SW 1271 (cell line): ENCODE measurements at regions not wholly inside any gene's neighbourhood (a gene's known extent, or its start where the extent isn't known, plus 50 kb on each side); places are given as distances from the start of the nearest gene placed in this dataset.
A peak's percentile ranks its signal among the peaks of the same experiment; 100 is the strongest.
"Not testable (repeated sequence)": the region's sequence is repeated elsewhere in the genome, so short reads cannot be mapped to it uniquely, and the experiment has no call there.

Experiments used
- DNase-seq, 2 experiments: peaks; one replicate each; lab custom pipeline; 2025; lab: John Stamatoyannopoulos, UW

DNA sequence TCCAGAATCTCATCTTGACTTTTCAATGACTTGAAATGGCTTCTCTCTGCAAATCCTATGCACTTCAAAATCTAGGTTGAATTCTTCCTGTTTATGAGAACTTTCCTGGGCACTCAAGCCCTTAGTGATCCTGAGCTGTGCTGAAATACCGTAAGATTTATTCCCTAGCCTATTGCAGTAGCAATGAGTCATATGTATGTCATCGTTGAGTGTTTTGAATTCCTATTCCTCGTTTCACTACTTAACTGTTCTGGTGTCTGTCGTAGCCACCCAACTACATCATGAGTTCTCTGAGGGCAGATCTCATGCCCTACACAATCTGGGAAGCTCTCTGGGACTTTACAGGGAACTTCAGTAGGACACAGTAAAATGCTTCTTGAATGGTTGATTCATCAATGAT, 190.8 kb upstream of the TMEM132C start:
- DNase-seq = peak in 1 of 2 experiments; percentile 6

DNA sequence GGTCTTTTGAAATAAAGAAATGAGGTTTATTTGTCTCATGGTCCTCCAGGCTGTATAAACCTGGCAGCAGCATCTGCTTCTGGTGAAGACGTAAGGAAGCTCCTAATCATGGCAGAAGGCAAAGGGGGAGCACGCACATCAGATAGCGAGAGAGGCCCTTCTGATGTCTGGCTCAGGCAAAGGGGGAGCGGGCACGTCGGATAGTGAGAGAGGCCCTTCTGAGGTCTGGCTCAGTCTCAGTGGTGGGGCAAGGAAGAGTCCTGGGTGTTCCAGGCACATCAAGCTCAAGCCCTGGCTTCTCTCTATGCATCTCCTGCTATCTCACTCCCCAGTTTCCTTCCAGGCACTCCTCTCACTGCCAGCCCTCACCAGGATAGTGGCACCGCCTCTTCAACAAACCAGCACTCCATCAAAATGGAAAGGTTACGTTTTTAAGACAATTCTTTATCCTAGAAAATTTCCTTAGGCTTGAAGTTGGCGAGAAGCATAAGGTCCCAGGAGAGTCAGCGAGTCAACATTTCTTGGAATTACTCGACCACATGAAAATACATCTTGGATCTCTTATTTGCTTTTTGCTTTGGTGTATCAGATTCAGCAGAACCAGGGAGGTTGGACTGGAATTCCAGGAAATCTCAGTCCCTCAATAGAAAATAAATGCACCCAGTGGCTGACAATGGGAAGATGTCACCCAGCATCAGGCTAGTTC, 189.6 kb upstream of the TMEM132C start:
- no peak for DNase-seq

GRCh38 chr12:128077917-128078298, 189.1 kb upstream of the TMEM132C start:
- no peak for DNase-seq

DNA sequence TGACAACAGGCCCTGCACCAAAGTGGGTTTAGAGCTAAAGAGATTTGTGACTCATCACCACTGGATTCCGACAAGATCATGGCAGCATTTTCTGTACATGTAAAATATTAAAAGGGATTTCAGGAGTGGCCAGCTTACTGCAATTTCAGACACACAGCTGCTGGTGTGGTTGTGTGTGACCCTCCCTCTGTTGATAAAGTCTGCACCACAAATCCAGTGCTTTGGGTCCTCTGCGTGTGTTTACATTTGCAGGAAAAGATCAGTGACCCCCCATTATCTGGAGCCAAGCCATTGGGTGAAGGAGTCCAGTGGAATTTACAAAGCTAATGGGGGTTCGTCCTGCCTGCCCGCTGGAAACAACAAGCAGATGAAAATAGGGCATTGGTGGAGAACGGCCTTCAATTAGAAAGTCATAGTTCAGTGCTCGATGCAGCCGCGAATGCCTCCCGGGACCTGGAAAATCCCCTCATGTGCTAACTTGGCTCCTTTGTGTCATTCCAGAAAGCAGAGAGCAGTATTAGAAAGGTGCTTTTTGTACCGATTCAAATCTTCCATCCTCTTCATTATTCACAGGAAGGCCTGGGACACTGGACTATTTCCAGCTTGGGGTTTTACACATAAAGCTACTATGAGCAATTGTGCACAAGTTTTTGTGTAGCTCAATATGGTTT, 188.5 kb upstream of the TMEM132C start:
- DNase-seq = no peak

GRCh38 chr12:128079446-128079845, 187.5 kb upstream of the TMEM132C start:
- no peak for DNase-seq

GRCh38 chr12:128083132-128083729, 183.7 kb upstream of the TMEM132C start:
- no peak for DNase-seq

DNA sequence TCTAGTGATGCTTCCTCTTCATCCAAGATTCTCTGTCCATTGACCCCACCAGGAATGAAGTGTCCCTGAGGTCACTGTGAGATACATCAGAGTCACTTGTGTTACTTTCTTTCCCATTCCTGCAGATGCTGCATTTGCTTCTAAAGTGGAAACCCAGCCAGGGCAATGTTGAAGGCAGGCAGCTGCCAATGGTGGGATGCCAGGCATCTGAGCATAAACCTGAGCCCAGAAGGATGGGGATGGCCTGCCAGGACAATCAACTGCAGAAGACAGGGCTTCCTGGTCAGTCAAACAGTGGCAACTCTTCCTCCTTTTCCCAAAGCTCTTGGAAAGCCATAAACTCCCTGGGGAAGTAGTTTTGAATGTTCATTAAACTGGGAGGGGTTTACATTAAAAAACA, 178.0 kb upstream of the TMEM132C start:
- no peak for DNase-seq

GRCh38 chr12:128089961-128090360, 177.0 kb upstream of the TMEM132C start:
- DNase-seq = no peak

GRCh38 chr12:128091101-128091720, 175.8 kb upstream of the TMEM132C start:
- no peak for DNase-seq

- DNase-seq = no peak
These were observed 175.0 kb upstream of the TMEM132C start for GRCh38 chr12:128091951-128092382.

DNA sequence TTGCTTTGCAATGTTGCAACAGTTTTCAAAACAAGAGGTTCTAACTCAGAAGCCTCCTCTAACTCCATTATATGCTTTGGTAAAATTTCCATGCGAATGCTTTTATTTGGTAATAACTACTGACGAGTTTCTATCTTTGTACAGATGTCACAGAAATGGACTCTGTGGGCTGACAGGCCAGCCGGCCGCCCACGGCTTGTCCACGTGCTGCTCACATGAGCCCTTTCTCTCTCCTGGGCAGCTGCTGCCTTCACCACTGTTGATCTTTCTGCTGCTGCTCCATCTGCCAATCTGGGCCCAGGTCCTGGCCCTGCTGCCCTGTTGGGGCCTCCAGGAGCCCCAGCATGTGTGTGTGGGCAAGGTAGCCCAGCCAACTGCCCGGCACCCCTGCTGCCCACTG, 168.2 kb upstream of the TMEM132C start:
- no peak for DNase-seq

DNA sequence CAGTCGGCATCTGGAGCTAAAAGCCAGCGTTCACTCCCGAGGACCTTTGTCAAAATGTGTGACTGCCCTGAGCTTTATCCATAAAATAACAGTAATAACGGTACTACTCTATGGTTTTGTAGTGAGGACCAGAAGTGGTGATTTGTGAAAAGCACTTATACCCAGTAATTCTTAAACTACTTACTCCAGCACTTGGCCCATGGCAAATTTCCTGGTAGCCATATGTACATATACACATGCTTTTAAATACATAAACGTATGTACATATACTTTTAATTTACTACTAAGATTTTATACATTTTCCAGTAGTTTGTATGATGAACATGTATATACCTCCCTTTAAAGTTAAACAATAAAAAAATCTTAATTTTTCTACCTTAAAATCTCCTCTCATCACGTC, 163.8 kb upstream of the TMEM132C start:
- no peak for DNase-seq

DNA sequence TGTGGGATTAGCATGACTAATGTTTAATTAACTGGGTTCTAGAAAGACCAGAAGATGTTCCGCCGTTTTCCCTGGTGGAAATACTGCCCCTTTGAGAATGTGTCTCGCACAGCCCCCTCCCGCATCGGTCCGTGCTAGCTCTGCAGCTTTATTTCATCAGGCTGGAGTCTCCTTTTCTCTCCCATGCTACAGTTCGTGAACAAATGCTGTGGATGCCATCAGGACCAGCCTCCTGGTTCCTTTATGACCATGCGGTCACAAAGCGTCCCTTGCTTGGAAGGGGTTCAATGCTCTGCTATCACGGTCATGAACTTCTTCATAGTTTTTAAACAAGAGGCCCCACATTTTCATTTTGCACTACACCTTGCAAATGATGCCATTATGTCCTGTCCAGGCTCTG, 157.7 kb upstream of the TMEM132C start:
- DNase-seq = no peak

GRCh38 chr12:128109636-128110035, 157.3 kb upstream of the TMEM132C start:
- DNase-seq = no peak

- DNase-seq = no peak
These were observed 155.6 kb upstream of the TMEM132C start for GRCh38 chr12:128111333-128111732.

GRCh38 chr12:128111951-128112350, 155.0 kb upstream of the TMEM132C start:
- no peak for DNase-seq

- DNase-seq = not testable (repeated sequence)
These were observed 153.7 kb upstream of the TMEM132C start for GRCh38 chr12:128113250-128113649.

DNA sequence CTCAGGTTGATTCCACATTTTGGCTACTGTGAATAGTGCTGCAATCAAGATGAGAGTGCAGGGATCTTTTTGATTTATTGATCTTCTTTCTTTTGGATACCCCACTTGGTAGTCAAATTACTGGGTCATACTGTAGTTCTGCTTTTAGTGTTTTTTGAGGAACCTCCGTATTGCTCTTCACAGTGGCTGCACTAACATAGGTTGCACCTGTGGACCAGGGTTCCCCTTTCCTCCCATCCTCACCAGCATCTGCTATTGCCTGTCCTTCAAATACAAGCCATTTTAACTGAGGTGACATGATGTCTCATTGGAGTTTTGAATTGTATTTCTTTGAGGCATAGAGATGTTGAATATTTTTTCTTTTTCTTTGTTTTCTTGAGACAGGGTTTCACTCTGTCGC, 152.5 kb upstream of the TMEM132C start:
- no peak for DNase-seq

GRCh38 chr12:128116537-128116936, 150.4 kb upstream of the TMEM132C start:
- no peak for DNase-seq

GRCh38 chr12:128120035-128120434, 146.9 kb upstream of the TMEM132C start:
- DNase-seq = no peak

GRCh38 chr12:128121424-128121823, 145.5 kb upstream of the TMEM132C start:
- no peak for DNase-seq

- no peak for DNase-seq
These were observed 143.9 kb upstream of the TMEM132C start for GRCh38 chr12:128123096-128123495.

DNA sequence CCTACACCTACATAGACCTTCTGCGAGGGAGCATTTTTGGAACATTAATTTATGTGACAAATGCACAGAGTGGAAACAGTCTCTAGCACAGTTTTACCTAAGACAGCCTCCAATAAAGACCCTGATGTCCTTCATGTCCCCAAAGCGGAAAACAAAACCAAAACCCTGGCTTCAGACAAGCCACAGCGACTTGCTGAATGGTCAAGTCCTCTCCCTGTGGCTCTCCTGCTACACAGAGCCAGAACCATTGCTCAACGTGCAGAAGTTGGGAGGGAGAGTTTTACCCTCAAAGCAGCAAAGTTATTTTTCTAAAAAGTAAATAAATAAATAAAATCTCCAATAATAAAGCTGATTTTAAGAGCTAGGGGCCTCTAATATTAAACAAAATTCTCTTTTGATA, 135.0 kb upstream of the TMEM132C start:
- DNase-seq = no peak
